GM18519 (cell line): ENCODE measurements at regions not wholly inside any gene's neighbourhood (a gene's known extent, or its start where the extent isn't known, plus 50 kb on each side); places are given as distances from the start of the nearest gene placed in this dataset.
"Not testable (repeated sequence)": the region's sequence is repeated elsewhere in the genome, so short reads cannot be mapped to it uniquely, and the experiment has no call there.

Experiments
- ATAC-seq: cut with Tn5 transposase; IDR thresholded peaks from one replicate; pipeline ENCODE4 v1.9.1; 2021; ENCODE audit warnings: mild to moderate bottlenecking, moderate library complexity; ENCODE audit not compliant: unreplicated experiment, low FRiP score

GRCh38 chr6:169862043-169862891 is 110.8 kb downstream of the ERMARD start:
- no peak for ATAC-seq

GRCh38 chr6:169861431-169862042 is 110.1 kb downstream of the ERMARD start:
- ATAC-seq: no peak

GRCh38 chr6:169859978-169860703 is 108.7 kb downstream of the ERMARD start:
- ATAC-seq: no peak

GRCh38 chr6:169859401-169859977 is 108.1 kb downstream of the ERMARD start:
- no peak for ATAC-seq

- ATAC-seq: no peak
These were observed 107.5 kb downstream of the ERMARD start for GRCh38 chr6:169858935-169859351.

- ATAC-seq: no peak
These were observed 107.0 kb downstream of the ERMARD start for GRCh38 chr6:169858293-169858934.

GRCh38 chr6:169857343-169858292 is 106.2 kb downstream of the ERMARD start:
- ATAC-seq: no peak

GRCh38 chr6:169856442-169857342 is 105.3 kb downstream of the ERMARD start:
- not testable (repeated sequence) for ATAC-seq

- no peak for ATAC-seq
These were observed 103.4 kb downstream of the ERMARD start for GRCh38 chr6:169854813-169855212.

GRCh38 chr6:169854083-169854725 is 102.8 kb downstream of the ERMARD start:
- ATAC-seq: no peak

- no peak for ATAC-seq
These were observed 102.0 kb downstream of the ERMARD start for GRCh38 chr6:169853196-169854082.

GRCh38 chr6:169852504-169853195 is 101.2 kb downstream of the ERMARD start:
- no peak for ATAC-seq

- no peak for ATAC-seq
These were observed 100.5 kb downstream of the ERMARD start for GRCh38 chr6:169851641-169852503.

- ATAC-seq: no peak
These were observed 99.3 kb downstream of the ERMARD start for GRCh38 chr6:169850746-169851145.

- no peak for ATAC-seq
These were observed 98.7 kb downstream of the ERMARD start for GRCh38 chr6:169850154-169850553.
